T-helper 2 cell (primary cell): ENCODE measurements at regions not wholly inside any gene's neighbourhood (a gene's known extent, or its start where the extent isn't known, plus 50 kb on each side); places are given as distances from the start of the nearest gene placed in this dataset.
A peak's percentile ranks its signal among the peaks of the same experiment; 100 is the strongest.
"Not testable (repeated sequence)": the region's sequence is repeated elsewhere in the genome, so short reads cannot be mapped to it uniquely, and the experiment has no call there.

ENCODE experiments used
- DNase-seq, 5 experiments: peaks; one replicate each; pipeline versions ENCODE4 v3.0.0 to v3.0.0-alpha.2; 2012 to 2022

DNA sequence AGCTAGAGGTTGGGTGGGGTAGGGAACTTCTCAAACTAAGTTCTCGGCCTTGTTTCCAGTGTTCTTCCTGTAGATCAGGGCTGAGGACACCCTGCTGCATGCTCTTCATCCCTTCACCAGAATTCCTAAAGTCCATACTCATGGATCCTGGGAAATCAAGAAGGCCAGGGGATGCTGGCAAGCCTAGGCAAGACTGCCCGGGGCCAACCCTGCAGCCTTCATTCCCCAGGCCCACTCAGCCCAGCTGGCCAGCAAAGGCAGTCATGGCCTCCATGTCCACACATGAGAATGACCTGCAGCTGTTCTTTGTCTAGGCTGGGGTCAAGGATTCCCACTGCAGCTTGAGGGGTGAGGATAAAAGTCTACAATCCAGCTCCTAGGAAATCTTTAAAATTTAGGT, 109.3 kb upstream of the ETV6 start:
- no peak for DNase-seq

DNA sequence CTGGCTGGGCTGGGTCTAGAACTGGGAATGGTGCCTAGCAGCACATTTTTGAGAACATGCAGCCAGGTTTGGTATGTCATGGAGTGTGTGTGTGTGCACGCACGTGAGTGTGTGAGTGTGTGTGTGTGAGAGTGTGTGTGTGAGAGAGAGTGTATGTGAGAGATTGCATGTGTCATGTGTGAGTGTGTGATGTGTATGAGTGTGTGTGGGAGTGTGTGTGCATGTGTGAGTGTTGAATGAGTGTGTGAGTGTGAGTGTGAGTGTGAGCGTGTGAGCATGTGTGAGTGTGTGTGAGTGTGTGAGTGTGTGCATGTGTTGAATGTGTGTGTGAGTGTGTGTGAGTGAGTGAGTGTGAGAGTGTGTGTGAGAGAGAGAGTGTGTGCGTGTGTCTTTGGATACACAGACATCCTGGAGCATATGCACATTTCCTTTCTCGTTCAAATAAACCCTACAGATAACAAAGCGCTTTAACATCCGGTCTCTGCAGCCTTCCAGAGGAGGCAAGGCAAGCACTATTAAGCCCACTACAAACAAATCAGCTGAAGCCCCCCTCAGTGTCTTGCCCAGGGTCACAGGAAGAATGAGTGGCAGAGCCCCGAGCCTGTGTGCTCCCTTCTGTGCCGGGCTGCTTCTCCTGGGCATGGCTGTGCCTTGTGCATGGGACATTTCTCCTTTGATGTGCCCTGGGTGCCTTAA, 108.7 kb upstream of the ETV6 start:
- peak in 1 of 5 experiments; percentile 39 for DNase-seq

GRCh38 chr12:11542599-11542998, 106.9 kb upstream of the ETV6 start:
- no peak for DNase-seq

- DNase-seq, result no peak
These were observed 105.9 kb upstream of the ETV6 start for GRCh38 chr12:11543457-11544158.

GRCh38 chr12:11545484-11546330, 103.8 kb upstream of the ETV6 start:
- DNase-seq, result peak in 3 of 5 experiments; percentile 37 to 91 (median 69)

DNA sequence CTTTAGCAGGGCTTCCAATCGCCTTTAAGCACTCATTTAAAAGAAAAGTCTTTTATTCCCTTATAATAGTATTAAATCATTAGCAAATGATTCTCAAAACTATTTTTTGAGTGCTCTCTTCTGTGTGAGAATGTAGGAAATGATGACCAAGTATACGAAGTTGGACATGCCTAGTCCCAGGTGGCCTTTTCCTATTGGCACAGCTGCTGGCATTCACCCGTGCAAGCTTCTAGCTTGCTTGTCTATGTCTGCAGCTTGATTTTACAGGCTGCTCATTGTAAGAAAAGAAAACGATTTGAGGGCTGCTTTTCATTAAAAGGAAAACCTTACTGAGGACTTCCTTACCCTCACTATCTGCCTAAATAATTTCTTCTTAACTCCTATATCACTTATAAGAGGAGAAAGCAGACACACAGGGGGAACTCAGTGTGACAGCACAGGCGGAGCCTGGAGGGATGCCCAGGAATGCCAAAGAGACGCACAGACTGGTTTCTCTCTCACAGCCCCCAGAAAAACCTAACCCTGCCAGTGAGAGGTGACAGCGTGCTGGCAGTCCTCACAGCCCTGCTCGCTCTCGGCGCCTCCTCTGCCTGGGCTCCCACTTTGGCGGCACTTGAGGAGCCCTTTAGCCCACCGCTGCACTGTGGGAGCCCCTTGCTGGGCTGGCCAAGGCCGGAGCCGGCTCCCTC, 102.7 kb upstream of the ETV6 start:
- DNase-seq, result not testable (repeated sequence)

- peak in 1 of 5 experiments; percentile 15 for DNase-seq
These were observed 102.2 kb upstream of the ETV6 start for GRCh38 chr12:11547271-11547646.

- DNase-seq, result no peak
These were observed 100.4 kb upstream of the ETV6 start for GRCh38 chr12:11549119-11549518.

DNA sequence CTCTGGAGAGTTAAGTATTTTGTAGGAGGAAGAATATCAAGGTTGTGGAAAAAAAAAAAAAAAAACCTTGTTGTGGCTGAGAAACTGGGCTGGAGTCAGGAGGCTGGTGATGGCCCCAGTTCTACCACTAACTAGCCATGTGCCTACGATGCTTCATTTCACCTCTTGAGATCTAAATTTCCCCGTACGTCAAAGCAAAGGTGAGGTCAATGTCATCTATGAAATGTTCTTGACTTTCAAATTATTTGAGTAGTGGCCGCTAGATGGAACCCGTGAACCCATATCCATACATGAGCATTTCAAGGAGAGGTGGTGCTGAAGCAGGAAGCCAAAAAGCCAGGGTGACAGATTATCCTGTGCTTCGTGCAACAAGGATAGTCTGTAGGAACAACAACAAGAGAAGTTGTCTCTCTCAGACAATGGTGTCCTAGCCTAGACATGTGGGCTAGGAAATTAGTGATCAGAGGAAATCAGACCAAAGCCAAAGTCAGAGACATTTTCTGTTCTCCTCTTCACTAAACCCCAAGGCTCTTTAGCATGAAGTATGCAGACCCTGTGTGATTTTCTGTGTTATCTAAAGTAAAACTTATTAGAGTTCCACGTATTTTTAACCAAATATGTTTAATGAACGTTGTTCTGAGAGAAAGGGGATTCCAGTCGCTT, 95.5 kb upstream of the ETV6 start:
- peak in 3 of 5 experiments; percentile 7 to 82 (median 15) for DNase-seq

- DNase-seq, result no peak
These were observed 94.3 kb upstream of the ETV6 start for GRCh38 chr12:11555195-11555594.

GRCh38 chr12:11555743-11556625, 93.5 kb upstream of the ETV6 start:
- peak in 1 of 5 experiments; percentile 76 for DNase-seq

- DNase-seq, result no peak
These were observed 92.8 kb upstream of the ETV6 start for GRCh38 chr12:11556682-11557081.

DNA sequence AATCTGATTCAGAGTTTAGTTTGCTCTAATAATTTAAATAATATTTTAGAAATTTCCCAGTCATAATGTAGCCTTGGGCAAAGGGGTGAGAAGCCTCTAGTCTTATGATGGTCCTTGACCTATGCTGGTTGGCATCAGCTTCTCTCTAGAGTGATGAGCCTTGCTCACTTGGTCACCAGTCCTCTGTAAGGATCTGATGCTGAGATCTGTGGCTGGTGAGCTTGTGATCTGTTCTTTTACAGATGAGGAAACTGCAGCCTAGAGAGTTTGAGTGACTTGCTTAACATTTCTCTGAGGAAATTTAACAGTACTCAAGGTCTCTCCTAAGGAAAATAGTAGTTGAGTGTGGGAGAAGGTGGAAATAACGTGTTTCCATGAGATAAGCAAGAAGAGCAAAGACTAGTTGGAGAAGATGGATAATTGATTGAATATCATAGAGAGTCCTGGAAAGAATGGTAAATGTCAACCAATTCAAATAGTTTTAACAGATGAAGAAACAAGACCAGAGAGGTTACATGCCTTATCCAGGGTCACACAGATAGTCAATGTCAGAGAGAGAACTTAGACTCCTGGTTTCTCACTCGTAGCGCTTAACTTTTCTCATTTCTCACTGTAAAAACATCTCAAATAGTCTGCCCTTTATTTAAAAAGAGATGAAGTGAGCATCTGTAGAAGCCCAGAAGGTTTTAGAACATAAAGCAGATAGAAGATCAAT, 89.7 kb upstream of the ETV6 start:
- no peak for DNase-seq

DNA sequence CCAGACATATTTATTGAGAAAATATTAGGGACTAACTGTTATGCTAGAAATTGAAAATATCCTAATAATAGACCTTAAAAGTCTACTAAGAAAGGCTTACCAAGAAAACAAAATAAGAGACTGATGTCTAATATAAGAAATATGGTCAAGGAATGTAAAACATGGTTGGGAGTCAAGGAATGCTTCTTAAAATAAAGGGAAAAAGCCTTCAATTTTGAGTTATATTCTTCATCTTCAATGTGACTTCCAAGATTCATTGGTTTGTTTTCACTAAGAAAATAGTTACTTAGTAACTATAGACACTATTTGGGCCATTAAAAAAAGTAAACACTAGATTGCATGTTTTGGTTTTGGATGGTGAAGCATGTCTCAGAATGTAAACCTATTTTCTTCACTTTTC, 88.1 kb upstream of the ETV6 start:
- no peak for DNase-seq

GRCh38 chr12:11563785-11564739, 85.4 kb upstream of the ETV6 start:
- no peak for DNase-seq

- no peak for DNase-seq
These were observed 84.4 kb upstream of the ETV6 start for GRCh38 chr12:11564984-11565651.

- DNase-seq, result no peak
These were observed 83.7 kb upstream of the ETV6 start for GRCh38 chr12:11565752-11566151.

DNA sequence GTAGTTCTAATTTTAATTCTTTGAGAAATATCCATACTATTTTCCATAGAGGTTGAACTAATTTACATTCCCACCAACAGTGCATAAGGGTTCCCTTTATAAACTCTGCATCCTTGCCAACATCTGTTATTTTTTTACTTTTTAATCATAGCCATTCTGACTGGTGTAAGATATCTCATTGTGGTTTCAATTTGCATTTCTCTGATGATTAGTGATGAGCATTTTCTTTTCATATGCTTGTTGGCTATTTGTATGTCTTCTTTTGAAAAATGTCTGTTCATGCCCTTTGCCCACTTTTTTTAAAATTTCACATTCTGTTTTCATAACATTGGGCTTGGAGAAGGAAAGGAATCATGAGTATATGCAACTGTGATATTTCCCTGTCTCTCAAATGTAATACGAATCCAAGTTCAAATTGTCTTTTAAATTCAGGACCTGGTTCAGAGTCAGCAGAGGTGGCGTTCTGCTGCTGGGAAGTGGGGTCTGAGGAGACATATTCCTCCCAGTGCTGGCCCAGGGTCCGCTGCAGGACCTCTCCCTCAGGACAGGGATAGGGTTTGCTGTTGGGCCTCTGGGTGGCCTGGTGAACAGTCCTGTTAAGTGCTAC, 81.2 kb upstream of the ETV6 start:
- no peak for DNase-seq
